Mesenchymal stem cell (in vitro differentiated cells and primary cell): ENCODE measurements at regions not wholly inside any gene's neighbourhood (a gene's known extent, or its start where the extent isn't known, plus 50 kb on each side); places are given as distances from the start of the nearest gene placed in this dataset.
"Not testable (repeated sequence)": the region's sequence is repeated elsewhere in the genome, so short reads cannot be mapped to it uniquely, and the experiment has no call there.

ENCODE experiments used
- DNase-seq: peaks from one replicate; pipeline ENCODE4 v3.0.0-alpha.2; 2013
- H2AFZ ChIP-seq: one replicate; pipeline ENCODE4 v1.6.1; 2013; ENCODE audit warnings: low read depth, mild to moderate bottlenecking, control low read depth, inconsistent platforms, low read length, moderate library complexity
- H2AK5ac ChIP-seq: 2 replicates; pipeline ENCODE4 v1.6.1; 2013; ENCODE audit warnings: low read length, moderate library complexity, mild to moderate bottlenecking, inconsistent platforms; ENCODE audit not compliant: severe bottlenecking
- H2BK120ac ChIP-seq: one replicate; pipeline ENCODE4 v1.6.1; 2013; ENCODE audit warnings: low read depth, mild to moderate bottlenecking, inconsistent platforms, low read length, moderate library complexity
- H2BK12ac ChIP-seq, 2 experiments: one replicate each; pipeline ENCODE4 v1.6.1; 2013; ENCODE audit warnings: inconsistent platforms in 2 of 2, low read length in 2 of 2, mild to moderate bottlenecking in 2 of 2, moderate library complexity in 2 of 2, control low read depth in 1 of 2
- H2BK15ac ChIP-seq: one replicate; pipeline ENCODE4 v1.6.1; 2013; ENCODE audit warnings: mild to moderate bottlenecking, low read depth, inconsistent platforms; ENCODE audit not compliant: poor library complexity, severe bottlenecking
- H2BK5ac ChIP-seq: 2 replicates; pipeline ENCODE4 v1.6.1; 2013; ENCODE audit warnings: low read depth, mild to moderate bottlenecking, low read length, control low read depth, inconsistent platforms; ENCODE audit not compliant: poor library complexity, severe bottlenecking
- H3K14ac ChIP-seq, 2 experiments: one replicate each; pipeline ENCODE4 v1.6.1; 2013; ENCODE audit warnings: inconsistent platforms in 2 of 2, low read length in 2 of 2, control low read depth in 1 of 2, mild to moderate bottlenecking in 1 of 2, moderate library complexity in 1 of 2
- H3K18ac ChIP-seq, 2 experiments: one replicate each; pipeline ENCODE4 v1.6.1; 2013; ENCODE audit warnings: inconsistent platforms in 2 of 2, low read length in 2 of 2, control low read depth in 1 of 2, low read depth in 1 of 2, mild to moderate bottlenecking in 1 of 2
- H3K23ac ChIP-seq, 2 experiments: one replicate each; pipeline ENCODE4 v1.6.1; 2013; ENCODE audit warnings: inconsistent platforms in 2 of 2, low read length in 2 of 2, mild to moderate bottlenecking in 2 of 2, moderate library complexity in 2 of 2, control low read depth in 1 of 2
- H3K27ac ChIP-seq: 2 replicates; pipeline ENCODE4 v1.5.1; 2013; ENCODE audit warnings: mild to moderate bottlenecking, moderate library complexity, low read length, control low read depth, inconsistent platforms; ENCODE audit not compliant: poor library complexity, severe bottlenecking
- H3K27me3 ChIP-seq, 2 experiments: 2 replicates each; pipeline versions ENCODE4 v1.6.1 to v1.7.0; 2013; ENCODE audit warnings: low read length in 2 of 2, mild to moderate bottlenecking in 2 of 2, moderate library complexity in 2 of 2, control low read depth in 1 of 2, inconsistent platforms in 1 of 2; ENCODE audit not compliant: control insufficient read depth in 1 of 2, insufficient read depth in 1 of 2
- H3K36me3 ChIP-seq, 2 experiments: 2 replicates each; pipeline versions ENCODE4 v1.6.1 to v1.7.0; 2013; ENCODE audit warnings: low read length in 2 of 2, control low read depth in 1 of 2, inconsistent platforms in 1 of 2, low read depth in 1 of 2, mild to moderate bottlenecking in 1 of 2; ENCODE audit not compliant: insufficient read depth in 2 of 2, control insufficient read depth in 1 of 2
- H3K4ac ChIP-seq, 2 experiments: one replicate each; pipeline ENCODE4 v1.6.1; 2013; ENCODE audit warnings: inconsistent platforms in 2 of 2, low read length in 2 of 2, mild to moderate bottlenecking in 2 of 2, moderate library complexity in 2 of 2, control low read depth in 1 of 2, low read depth in 1 of 2
- H3K4me1 ChIP-seq: 2 replicates; pipeline ENCODE4 v1.6.1; 2013; ENCODE audit warnings: low read depth, low read length, control low read depth; ENCODE audit not compliant: control insufficient read depth, insufficient read depth
- H3K4me2 ChIP-seq: 2 replicates; pipeline ENCODE4 v1.6.1; 2013; ENCODE audit warnings: low read length, mild to moderate bottlenecking, inconsistent platforms; ENCODE audit not compliant: poor library complexity, severe bottlenecking
- H3K4me3 ChIP-seq, 2 experiments: 2 replicates each; pipeline versions ENCODE4 v1.5.1 to v1.7.0; 2013; ENCODE audit warnings: low read length in 2 of 2, mild to moderate bottlenecking in 2 of 2, control low read depth in 1 of 2, low read depth in 1 of 2; ENCODE audit not compliant: insufficient read depth in 1 of 2
- H3K79me1 ChIP-seq: replicated peaks from 2 replicates; pipeline ENCODE4 v1.6.1; 2013; ENCODE audit warnings: mild to moderate bottlenecking, control low read depth, low read length, inconsistent platforms; ENCODE audit not compliant: poor library complexity, severe bottlenecking
- H3K9ac ChIP-seq: 2 replicates; pipeline ENCODE4 v1.7.0; 2013; ENCODE audit warnings: mild to moderate bottlenecking, low read length, moderate library complexity
- H3K9me3 ChIP-seq: 2 replicates; pipeline ENCODE4 v1.7.0; 2013; ENCODE audit warnings: mild to moderate bottlenecking, low read length; ENCODE audit not compliant: control insufficient read depth
- H4K8ac ChIP-seq: one replicate; pipeline ENCODE4 v1.6.1; 2013; ENCODE audit warnings: inconsistent platforms, mild to moderate bottlenecking, low read length, moderate library complexity
- H4K91ac ChIP-seq: one replicate; pipeline ENCODE4 v1.6.1; 2013; ENCODE audit warnings: mild to moderate bottlenecking, low read length, inconsistent platforms
- WGBS: methylation state at CpG from one replicate; pipeline ENCODE4 v1.1.7; 2013; ENCODE audit warnings: mixed read lengths; 5-methylcytosine and 5-hydroxymethylcytosine counted together

DNA sequence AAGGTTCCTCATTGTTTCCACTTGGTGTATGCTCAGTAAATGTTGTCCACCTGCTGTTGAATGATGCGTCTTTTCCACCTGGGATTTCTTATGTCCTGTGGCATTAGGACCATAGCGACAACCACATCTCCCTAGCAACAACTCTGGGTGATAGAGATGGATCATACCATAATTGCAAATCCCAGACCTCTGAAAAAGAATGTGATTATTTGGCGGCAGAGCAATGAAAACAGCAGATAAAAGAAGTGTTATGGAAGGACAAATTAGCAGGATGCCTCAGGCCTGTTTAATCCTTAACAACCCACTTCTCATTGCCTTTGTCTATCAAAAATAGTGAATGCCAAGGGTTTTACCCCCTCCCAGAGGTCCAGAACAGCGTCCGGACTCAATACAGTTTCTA is 278.9 kb downstream of the TSN start:
- H2AK5ac ChIP-seq = no peak overlapping the region
- no peak overlapping the region for H4K91ac ChIP-seq
- H3K18ac ChIP-seq = no peak overlapping the region
- H2BK5ac ChIP-seq = no peak overlapping the region
- H3K4me3 ChIP-seq = no peak overlapping the region
- H3K14ac ChIP-seq = no peak overlapping the region
- no peak overlapping the region for H2BK15ac ChIP-seq
- no peaks in the 10 kb centered on the region for H3K9me3 ChIP-seq
- no peak for DNase-seq
- no peaks in the 10 kb centered on the region for H3K79me1 ChIP-seq
- no peak overlapping the region for H2AFZ ChIP-seq
- 92% methylated on average over 4 of the region's 5 CpGs for WGBS
- no peak overlapping the region for H3K27ac ChIP-seq
- H2BK12ac ChIP-seq = no peak overlapping the region
- H3K4me2 ChIP-seq = no peak overlapping the region
- no peaks in the 10 kb centered on the region for H3K36me3 ChIP-seq
- no peaks in the 10 kb centered on the region for H3K4me1 ChIP-seq
- H3K23ac ChIP-seq = no peak overlapping the region
- H4K8ac ChIP-seq = no peak overlapping the region
- H3K9ac ChIP-seq = no peak overlapping the region
- no peak overlapping the region for H2BK120ac ChIP-seq
- H3K27me3 ChIP-seq = peaks cover 0 to 7% of the 10 kb centered on the region in 2 experiments
- H3K4ac ChIP-seq = no peak overlapping the region

DNA sequence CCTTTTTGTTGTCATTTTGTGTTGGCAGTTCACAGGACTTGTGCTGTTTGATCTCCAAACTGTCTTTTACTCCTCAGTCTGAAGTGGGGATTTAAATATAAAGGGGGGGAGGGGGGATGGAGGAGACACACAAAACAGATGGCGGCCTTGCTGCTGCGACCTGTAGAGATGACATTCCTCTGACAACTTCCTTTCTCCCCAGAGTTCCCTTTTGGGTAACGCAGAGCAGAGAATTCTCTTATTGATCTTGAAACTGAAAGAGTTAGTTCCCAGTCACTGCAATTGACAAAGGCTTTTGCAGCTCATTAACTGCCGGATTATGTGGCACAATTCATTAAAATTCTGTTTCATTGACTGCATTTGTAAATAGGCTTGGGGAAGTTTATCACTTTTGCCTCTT is 279.3 kb downstream of the TSN start:
- H2AFZ ChIP-seq = no peak overlapping the region
- no peak overlapping the region for H2BK15ac ChIP-seq
- H3K27ac ChIP-seq = no peak overlapping the region
- H3K14ac ChIP-seq = no peak overlapping the region
- no peak overlapping the region for H2BK12ac ChIP-seq
- H2AK5ac ChIP-seq = no peak overlapping the region
- DNase-seq = no peak
- 68% methylated on average over 3 of the region's 4 CpGs for WGBS
- H3K27me3 ChIP-seq = peaks cover 0 to 7% of the 10 kb centered on the region in 2 experiments
- H3K36me3 ChIP-seq = no peaks in the 10 kb centered on the region
- no peak overlapping the region for H2BK5ac ChIP-seq
- H3K79me1 ChIP-seq = no peaks in the 10 kb centered on the region
- H3K4me1 ChIP-seq = no peaks in the 10 kb centered on the region
- no peak overlapping the region for H4K91ac ChIP-seq
- peaks cover 2% of the 10 kb centered on the region for H3K9me3 ChIP-seq
- no peak overlapping the region for H2BK120ac ChIP-seq
- no peak overlapping the region for H3K4ac ChIP-seq
- H3K9ac ChIP-seq = no peak overlapping the region
- no peak overlapping the region for H3K4me3 ChIP-seq
- no peak overlapping the region for H3K23ac ChIP-seq
- no peak overlapping the region for H3K4me2 ChIP-seq
- H3K18ac ChIP-seq = no peak overlapping the region
- H4K8ac ChIP-seq = no peak overlapping the region

DNA sequence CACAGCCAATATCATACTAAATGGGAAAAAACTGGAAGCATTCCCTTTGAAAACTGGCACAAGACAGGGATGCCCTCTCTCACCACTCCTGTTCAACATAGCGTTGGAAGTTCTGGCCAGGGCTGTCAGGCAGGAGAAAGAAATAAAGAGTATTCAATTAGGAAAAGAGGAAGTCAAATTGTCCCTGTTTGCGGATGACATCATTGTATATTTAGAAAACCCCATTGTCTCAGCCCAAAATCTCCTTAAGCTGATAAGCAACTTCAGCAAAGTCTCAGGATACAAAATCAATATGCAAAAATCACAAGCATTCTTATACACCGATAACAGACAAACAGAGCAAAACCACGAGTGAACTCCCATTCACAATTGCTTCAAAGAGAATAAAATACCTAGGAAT is 283.4 kb downstream of the TSN start:
- H3K14ac ChIP-seq, H2BK120ac ChIP-seq, H3K4me3 ChIP-seq, H3K9me3 ChIP-seq, H2AK5ac ChIP-seq, H4K91ac ChIP-seq, H2BK15ac ChIP-seq, H2BK12ac ChIP-seq, H3K27me3 ChIP-seq, H3K4me1 ChIP-seq, H3K79me1 ChIP-seq, H4K8ac ChIP-seq, H2AFZ ChIP-seq, H2BK5ac ChIP-seq, H3K27ac ChIP-seq, H3K36me3 ChIP-seq, DNase-seq, H3K18ac ChIP-seq, H3K9ac ChIP-seq, H3K23ac ChIP-seq, H3K4me2 ChIP-seq, H3K4ac ChIP-seq: not testable (repeated sequence)
- 82% methylated on average over 2 of the region's 4 CpGs for WGBS

DNA sequence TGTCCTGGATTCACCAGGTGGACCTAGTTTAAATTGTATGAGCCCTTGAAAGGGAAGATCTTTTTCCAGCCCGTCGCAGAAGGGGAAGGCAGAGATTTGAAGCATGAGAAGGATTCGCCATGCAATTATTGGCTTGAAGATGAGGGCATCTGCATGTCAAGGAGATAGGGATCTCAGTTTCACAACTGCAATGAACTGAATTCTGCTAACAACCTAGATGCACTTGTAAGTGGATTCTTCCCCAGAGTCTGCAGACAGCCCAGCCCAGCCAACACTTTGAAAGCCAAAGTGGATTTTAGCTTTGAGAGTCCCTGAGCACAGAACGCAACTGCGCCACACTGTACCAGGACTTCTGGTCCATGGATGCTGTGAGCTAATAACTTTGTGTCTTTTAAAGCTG is 286.0 kb downstream of the TSN start:
- H3K9ac ChIP-seq = no peak overlapping the region
- H2BK15ac ChIP-seq = no peak overlapping the region
- no peak overlapping the region for H2BK12ac ChIP-seq
- H3K4me3 ChIP-seq = no peak overlapping the region
- H3K14ac ChIP-seq = no peak overlapping the region
- H3K18ac ChIP-seq = no peak overlapping the region
- no peak overlapping the region for H2AK5ac ChIP-seq
- H3K9me3 ChIP-seq = peaks cover 4% of the 10 kb centered on the region
- no peak overlapping the region for H3K4ac ChIP-seq
- no peaks in the 10 kb centered on the region for H3K4me1 ChIP-seq
- no peaks in the 10 kb centered on the region for H3K36me3 ChIP-seq
- no peak overlapping the region for H3K4me2 ChIP-seq
- no peaks in the 10 kb centered on the region for H3K79me1 ChIP-seq
- H4K91ac ChIP-seq = no peak overlapping the region
- no peak overlapping the region for H2BK120ac ChIP-seq
- no peak overlapping the region for H4K8ac ChIP-seq
- WGBS = 91% methylated on average over 5 of the region's 5 CpGs
- no peak overlapping the region for H3K23ac ChIP-seq
- no peaks in the 10 kb centered on the region for H3K27me3 ChIP-seq
- no peak for DNase-seq
- H2AFZ ChIP-seq = no peak overlapping the region
- H2BK5ac ChIP-seq = no peak overlapping the region
- no peak overlapping the region for H3K27ac ChIP-seq
